ENCODE measurements at regions not wholly inside any gene's neighbourhood (a gene's known extent, or its start where the extent isn't known, plus 50 kb on each side); places are given as distances from the start of the nearest gene placed in this dataset.
"Not testable (repeated sequence)": the region's sequence is repeated elsewhere in the genome, so short reads cannot be mapped to it uniquely, and the experiment has no call there.

DNA sequence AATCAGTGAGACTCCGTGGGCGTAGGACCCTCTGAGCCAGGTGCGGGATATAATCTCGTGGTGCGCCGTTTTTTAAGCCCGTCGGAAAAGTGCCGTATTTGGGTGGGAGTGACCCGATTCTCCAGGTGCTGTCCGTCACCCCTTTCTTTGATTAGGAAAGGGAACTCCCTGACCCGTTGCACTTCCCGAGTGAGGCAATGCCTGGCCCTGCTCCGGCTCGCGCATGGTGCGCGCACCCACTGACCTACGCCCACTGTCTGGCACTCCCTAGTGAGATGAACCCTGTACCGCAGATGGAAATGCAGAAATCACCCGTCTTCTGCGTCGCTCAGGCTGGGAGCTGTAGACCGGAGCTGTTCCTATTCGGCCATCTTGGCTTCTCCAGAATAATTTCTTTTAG lies 612.3 kb downstream of the RAPGEF2 start:
- TF ChIP-seq POLR2A, EP300, POLR2AphosphoS5 (IDR thresholded peaks at IDR 0.05): not testable (repeated sequence)
- TF ChIP-seq, protein P1, sequence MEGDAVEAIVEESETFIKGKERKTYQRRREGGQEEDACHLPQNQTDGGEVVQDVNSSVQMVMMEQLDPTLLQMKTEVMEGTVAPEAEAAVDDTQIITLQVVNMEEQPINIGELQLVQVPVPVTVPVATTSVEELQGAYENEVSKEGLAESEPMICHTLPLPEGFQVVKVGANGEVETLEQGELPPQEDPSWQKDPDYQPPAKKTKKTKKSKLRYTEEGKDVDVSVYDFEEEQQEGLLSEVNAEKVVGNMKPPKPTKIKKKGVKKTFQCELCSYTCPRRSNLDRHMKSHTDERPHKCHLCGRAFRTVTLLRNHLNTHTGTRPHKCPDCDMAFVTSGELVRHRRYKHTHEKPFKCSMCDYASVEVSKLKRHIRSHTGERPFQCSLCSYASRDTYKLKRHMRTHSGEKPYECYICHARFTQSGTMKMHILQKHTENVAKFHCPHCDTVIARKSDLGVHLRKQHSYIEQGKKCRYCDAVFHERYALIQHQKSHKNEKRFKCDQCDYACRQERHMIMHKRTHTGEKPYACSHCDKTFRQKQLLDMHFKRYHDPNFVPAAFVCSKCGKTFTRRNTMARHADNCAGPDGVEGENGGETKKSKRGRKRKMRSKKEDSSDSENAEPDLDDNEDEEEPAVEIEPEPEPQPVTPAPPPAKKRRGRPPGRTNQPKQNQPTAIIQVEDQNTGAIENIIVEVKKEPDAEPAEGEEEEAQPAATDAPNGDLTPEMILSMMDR (IDR thresholded peaks at IDR 0.05), result not testable (repeated sequence)

Data from gastroesophageal sphincter (tissue), 3 donors.